ENCODE measurements at regions not wholly inside any gene's neighbourhood (a gene's known extent, or its start where the extent isn't known, plus 50 kb on each side); places are given as distances from the start of the nearest gene placed in this dataset.

DNA sequence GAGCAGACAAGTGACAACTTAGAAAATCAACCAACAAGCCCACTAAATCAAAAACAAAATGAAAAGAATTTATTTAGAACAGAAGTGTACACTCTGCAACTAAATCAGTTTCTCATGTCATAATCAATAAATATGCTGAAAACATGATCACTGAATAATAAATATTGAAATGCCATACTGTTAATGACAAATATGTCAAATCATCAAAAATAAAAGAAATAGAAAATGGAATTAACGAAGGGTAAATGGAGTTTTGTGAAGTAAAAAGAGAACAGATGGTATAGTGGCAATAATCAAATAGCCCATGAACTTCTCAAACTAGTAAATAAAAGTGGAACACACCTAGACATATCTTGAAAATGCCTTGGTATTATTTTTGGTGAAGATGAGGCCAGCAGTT is 744.9 kb downstream of the TAF11L14 start:
- Histone ChIP-seq H3K36me3 (ENCODE audit: control insufficient read depth, insufficient read depth, low read length) (no peaks in the 10 kb centered on the region), H3K4me2 (ENCODE audit: low read length) (no peak overlapping the region), H3K9ac (no peak overlapping the region), H3K9me3 (ENCODE audit: control insufficient read depth, low read length) (no peaks in the 10 kb centered on the region), H3K79me2 (no peaks in the 10 kb centered on the region), H3K27ac (no peak overlapping the region), H2AFZ (no peak overlapping the region), H3K4me3 (ENCODE audit: low read depth, low read length) (no peak overlapping the region), H3K4me1 (no peaks in the 10 kb centered on the region), H3K27me3 (ENCODE audit: control insufficient read depth, insufficient read depth, low read length) (no peaks in the 10 kb centered on the region)
- TF ChIP-seq, protein P1, sequence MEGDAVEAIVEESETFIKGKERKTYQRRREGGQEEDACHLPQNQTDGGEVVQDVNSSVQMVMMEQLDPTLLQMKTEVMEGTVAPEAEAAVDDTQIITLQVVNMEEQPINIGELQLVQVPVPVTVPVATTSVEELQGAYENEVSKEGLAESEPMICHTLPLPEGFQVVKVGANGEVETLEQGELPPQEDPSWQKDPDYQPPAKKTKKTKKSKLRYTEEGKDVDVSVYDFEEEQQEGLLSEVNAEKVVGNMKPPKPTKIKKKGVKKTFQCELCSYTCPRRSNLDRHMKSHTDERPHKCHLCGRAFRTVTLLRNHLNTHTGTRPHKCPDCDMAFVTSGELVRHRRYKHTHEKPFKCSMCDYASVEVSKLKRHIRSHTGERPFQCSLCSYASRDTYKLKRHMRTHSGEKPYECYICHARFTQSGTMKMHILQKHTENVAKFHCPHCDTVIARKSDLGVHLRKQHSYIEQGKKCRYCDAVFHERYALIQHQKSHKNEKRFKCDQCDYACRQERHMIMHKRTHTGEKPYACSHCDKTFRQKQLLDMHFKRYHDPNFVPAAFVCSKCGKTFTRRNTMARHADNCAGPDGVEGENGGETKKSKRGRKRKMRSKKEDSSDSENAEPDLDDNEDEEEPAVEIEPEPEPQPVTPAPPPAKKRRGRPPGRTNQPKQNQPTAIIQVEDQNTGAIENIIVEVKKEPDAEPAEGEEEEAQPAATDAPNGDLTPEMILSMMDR (IDR thresholded peaks at IDR 0.05) = no peak

DNA sequence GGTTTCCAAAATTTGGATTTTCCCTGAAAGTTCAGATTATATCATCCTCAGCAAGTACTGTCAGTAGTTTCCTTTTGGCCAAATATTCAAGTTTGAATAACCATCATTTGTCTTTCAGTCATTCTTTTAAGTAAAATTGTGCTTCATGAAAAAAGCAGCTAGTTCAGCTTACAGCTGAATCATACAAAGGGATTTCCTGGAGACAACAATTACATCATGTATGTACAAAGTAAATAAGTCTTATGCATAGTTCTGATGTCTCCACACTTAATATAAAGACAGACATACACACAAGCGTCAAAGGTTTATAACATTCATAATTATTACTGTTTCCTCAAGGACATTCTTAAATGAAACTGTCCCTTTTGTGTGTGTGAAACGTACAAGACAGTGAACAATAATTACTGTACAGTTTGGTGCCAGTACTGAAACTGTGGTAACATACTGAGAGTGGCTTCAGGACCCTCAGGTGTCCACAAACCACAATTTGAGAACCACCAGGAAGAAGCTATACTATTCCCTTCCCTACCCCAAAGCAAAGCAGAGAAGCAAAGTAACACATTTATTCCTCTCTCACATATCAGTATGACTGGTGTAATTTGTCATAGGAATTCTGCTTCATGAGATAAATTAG is 746.6 kb downstream of the TAF11L14 start:
- Histone ChIP-seq H3K79me2 (no peaks in the 10 kb centered on the region), H3K4me3 (ENCODE audit: low read depth, low read length) (no peak overlapping the region), H3K9me3 (ENCODE audit: control insufficient read depth, low read length) (no peaks in the 10 kb centered on the region), H2AFZ (no peak overlapping the region), H3K27ac (no peak overlapping the region), H3K36me3 (ENCODE audit: control insufficient read depth, insufficient read depth, low read length) (no peaks in the 10 kb centered on the region), H3K9ac (no peak overlapping the region), H3K4me1 (no peaks in the 10 kb centered on the region), H3K4me2 (ENCODE audit: low read length) (no peak overlapping the region), H3K27me3 (ENCODE audit: control insufficient read depth, insufficient read depth, low read length) (no peaks in the 10 kb centered on the region)
- TF ChIP-seq, protein P1 (IDR thresholded peaks at IDR 0.05) = no peak

DNA sequence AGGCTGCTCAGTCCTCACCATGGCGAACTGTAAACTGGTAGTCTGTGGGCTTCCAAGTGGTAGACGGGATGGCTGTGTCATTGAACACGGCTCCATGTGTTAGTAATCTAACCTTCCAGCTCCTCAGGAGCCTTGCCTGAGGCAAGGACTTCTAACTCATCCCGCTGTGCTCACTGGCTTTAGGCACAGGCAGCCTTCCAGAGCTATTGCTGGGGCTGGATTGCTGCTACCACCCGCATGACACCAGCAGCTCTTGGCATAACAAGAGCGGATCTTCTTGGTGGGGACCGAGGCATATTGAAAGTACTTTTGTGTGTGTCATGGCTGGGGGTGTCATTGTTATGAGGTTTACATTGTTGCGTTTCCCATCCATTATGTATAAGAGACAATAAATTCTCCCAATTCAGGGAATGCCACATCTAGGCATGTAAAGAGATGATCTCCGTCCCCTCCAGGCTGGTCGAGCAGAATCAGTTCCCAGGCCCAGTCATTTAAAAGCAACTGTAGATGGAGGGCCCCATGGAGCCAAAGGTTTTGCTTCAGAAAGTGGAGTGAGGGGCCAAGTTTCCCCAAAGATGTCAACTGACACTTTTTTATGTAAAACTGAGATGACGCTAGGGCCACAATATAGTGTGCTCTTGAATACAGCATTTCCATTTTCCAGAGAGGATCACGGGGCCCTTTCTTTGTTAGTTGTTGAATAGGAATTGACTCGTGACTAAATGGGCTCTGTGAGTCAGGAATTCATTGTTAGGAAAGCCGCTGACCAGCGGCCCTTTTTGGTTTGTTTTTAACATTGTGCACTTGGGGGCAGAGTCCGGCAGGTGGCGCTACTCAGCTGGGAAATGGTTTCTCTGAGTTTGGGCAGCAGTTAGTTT is 759.5 kb downstream of the TAF11L14 start:
- Histone ChIP-seq H3K36me3 (ENCODE audit: control insufficient read depth, insufficient read depth, low read length) (no peaks in the 10 kb centered on the region), H3K4me3 (ENCODE audit: low read depth, low read length) (no peak overlapping the region)

DNA sequence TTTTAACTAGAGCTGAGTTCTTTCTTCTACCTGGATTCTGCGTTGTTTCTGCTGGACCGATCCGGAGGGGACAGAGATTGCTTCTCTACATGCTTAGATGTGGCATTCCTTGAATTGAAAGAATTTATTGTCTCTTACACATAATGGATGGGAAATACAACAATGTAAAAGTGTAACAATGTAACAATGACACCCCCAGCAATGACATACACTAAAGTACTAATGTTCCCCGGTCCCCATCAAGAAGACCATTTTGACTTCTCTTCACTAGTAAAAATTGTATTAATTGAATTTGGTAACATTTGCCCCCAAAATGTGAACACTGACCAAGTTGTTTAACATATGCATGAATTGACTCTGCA is 760.2 kb downstream of the TAF11L14 start:
- Histone ChIP-seq H3K27me3 (ENCODE audit: control insufficient read depth, insufficient read depth, low read length) (no peaks in the 10 kb centered on the region), H3K4me1 (no peaks in the 10 kb centered on the region), H3K4me2 (ENCODE audit: low read length) (no peak overlapping the region), H3K36me3 (ENCODE audit: control insufficient read depth, insufficient read depth, low read length) (no peaks in the 10 kb centered on the region), H3K79me2 (no peaks in the 10 kb centered on the region), H3K9me3 (ENCODE audit: control insufficient read depth, low read length) (no peaks in the 10 kb centered on the region), H2AFZ (no peak overlapping the region), H3K9ac (no peak overlapping the region), H3K4me3 (ENCODE audit: low read depth, low read length) (no peak overlapping the region), H3K27ac (no peak overlapping the region)
- TF ChIP-seq, protein P1 (IDR thresholded peaks at IDR 0.05) = no peak

More for the DNA sequence above, 759.5 kb downstream of the TAF11L14 start:
- TF ChIP-seq, protein P1 (IDR thresholded peaks at IDR 0.05) = peak; percentile 50
- no peak overlapping the region for H3K9ac ChIP-seq
- H3K27ac ChIP-seq = no peak overlapping the region
- H3K79me2 ChIP-seq = no peaks in the 10 kb centered on the region
- H2AFZ ChIP-seq = no peak overlapping the region
- no peaks in the 10 kb centered on the region for H3K27me3 ChIP-seq (ENCODE audit: control insufficient read depth, insufficient read depth, low read length)
- H3K4me2 ChIP-seq (ENCODE audit: low read length) = no peak overlapping the region
- no peaks in the 10 kb centered on the region for H3K4me1 ChIP-seq
- no peaks in the 10 kb centered on the region for H3K9me3 ChIP-seq (ENCODE audit: control insufficient read depth, low read length)
